ENCODE measurements at regions not wholly inside any gene's neighbourhood (a gene's known extent, or its start where the extent isn't known, plus 50 kb on each side); places are given as distances from the start of the nearest gene placed in this dataset.

DNA sequence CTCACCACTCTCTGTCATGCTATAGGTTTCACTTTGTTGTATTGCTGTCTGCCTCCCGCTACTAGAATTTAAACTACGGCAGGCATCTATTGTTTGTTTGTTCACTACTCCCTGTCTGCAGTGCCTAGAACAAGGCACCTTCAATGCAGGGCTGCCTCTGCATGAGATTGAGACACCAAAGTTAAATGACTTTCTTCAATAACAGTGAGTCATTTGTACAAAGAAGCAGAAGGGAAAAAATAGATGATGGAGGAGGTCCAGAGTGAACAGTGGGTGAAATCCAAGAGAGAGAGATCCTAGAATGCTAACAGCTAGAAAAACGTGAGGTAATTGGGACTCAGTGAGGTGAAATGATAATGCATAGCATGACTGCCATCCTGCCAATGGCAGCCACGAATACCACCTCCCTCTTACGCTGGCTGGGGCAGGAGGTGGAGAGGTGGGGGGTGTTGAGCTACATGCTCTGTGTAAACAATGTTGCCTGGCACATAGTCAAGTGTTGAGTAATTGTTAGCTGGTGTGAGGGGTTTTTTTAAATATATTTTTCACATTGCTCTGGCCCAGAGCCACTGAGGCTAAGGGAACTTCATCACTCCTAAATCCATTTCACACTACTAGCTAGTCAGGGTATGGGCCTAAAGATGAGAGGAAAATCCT is 367.6 kb downstream of the RPS29 start:
- TF ChIP-seq NR2F2 (IDR thresholded peaks at IDR 0.05), result no peak
- TF ChIP-seq, protein P1, sequence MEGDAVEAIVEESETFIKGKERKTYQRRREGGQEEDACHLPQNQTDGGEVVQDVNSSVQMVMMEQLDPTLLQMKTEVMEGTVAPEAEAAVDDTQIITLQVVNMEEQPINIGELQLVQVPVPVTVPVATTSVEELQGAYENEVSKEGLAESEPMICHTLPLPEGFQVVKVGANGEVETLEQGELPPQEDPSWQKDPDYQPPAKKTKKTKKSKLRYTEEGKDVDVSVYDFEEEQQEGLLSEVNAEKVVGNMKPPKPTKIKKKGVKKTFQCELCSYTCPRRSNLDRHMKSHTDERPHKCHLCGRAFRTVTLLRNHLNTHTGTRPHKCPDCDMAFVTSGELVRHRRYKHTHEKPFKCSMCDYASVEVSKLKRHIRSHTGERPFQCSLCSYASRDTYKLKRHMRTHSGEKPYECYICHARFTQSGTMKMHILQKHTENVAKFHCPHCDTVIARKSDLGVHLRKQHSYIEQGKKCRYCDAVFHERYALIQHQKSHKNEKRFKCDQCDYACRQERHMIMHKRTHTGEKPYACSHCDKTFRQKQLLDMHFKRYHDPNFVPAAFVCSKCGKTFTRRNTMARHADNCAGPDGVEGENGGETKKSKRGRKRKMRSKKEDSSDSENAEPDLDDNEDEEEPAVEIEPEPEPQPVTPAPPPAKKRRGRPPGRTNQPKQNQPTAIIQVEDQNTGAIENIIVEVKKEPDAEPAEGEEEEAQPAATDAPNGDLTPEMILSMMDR (IDR thresholded peaks at IDR 0.05; ENCODE audit: low read depth, low read length, missing input control), result no peak
- TF ChIP-seq RAD21 (IDR thresholded peaks at IDR 0.05), result no peak
- TF ChIP-seq, protein P2, sequence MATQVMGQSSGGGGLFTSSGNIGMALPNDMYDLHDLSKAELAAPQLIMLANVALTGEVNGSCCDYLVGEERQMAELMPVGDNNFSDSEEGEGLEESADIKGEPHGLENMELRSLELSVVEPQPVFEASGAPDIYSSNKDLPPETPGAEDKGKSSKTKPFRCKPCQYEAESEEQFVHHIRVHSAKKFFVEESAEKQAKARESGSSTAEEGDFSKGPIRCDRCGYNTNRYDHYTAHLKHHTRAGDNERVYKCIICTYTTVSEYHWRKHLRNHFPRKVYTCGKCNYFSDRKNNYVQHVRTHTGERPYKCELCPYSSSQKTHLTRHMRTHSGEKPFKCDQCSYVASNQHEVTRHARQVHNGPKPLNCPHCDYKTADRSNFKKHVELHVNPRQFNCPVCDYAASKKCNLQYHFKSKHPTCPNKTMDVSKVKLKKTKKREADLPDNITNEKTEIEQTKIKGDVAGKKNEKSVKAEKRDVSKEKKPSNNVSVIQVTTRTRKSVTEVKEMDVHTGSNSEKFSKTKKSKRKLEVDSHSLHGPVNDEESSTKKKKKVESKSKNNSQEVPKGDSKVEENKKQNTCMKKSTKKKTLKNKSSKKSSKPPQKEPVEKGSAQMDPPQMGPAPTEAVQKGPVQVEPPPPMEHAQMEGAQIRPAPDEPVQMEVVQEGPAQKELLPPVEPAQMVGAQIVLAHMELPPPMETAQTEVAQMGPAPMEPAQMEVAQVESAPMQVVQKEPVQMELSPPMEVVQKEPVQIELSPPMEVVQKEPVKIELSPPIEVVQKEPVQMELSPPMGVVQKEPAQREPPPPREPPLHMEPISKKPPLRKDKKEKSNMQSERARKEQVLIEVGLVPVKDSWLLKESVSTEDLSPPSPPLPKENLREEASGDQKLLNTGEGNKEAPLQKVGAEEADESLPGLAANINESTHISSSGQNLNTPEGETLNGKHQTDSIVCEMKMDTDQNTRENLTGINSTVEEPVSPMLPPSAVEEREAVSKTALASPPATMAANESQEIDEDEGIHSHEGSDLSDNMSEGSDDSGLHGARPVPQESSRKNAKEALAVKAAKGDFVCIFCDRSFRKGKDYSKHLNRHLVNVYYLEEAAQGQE (IDR thresholded peaks at IDR 0.05), result no peak
- TF ChIP-seq TAF1 (conservative IDR thresholded peaks at IDR 0.05), result no peak
- no peak for TF ChIP-seq GABPA (IDR thresholded peaks at IDR 0.05 in 1 of 2, conservative IDR thresholded peaks at IDR 0.05 in 1 of 2)
- TF ChIP-seq, protein P3, sequence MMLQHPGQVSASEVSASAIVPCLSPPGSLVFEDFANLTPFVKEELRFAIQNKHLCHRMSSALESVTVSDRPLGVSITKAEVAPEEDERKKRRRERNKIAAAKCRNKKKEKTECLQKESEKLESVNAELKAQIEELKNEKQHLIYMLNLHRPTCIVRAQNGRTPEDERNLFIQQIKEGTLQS (IDR thresholded peaks at IDR 0.05), result no peak
- TF ChIP-seq YY1 (IDR thresholded peaks at IDR 0.05), result no peak
- TF ChIP-seq, protein P4, sequence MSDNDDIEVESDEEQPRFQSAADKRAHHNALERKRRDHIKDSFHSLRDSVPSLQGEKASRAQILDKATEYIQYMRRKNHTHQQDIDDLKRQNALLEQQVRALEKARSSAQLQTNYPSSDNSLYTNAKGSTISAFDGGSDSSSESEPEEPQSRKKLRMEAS (IDR thresholded peaks at IDR 0.05), result no peak
- TF ChIP-seq SP1 (IDR thresholded peaks at IDR 0.05), result no peak
